MM.1S (cell line): ENCODE measurements at regions not wholly inside any gene's neighbourhood (a gene's known extent, or its start where the extent isn't known, plus 50 kb on each side); places are given as distances from the start of the nearest gene placed in this dataset.

ENCODE experiments used
- DNase-seq: peaks from one replicate; pipeline ENCODE4 v3.0.0-alpha.2; 2015
- H2AFZ ChIP-seq: fragments of 300-600 bp; sonication (generic); 2 replicates; pipeline ENCODE4 v1.6.0; 2016; ENCODE audit warnings: antibody characterized with exemption, low read length
- H3F3A ChIP-seq: fragments of 300-600 bp; sonication (generic); 2 replicates; pipeline ENCODE4 v1.6.1; 2016; ENCODE audit warnings: mild to moderate bottlenecking, antibody characterized with exemption, low read length, moderate library complexity, mixed read lengths; ENCODE audit not compliant: insufficient read depth
- H3K27ac ChIP-seq: fragments of 300-600 bp; sonication (generic); 2 replicates; pipeline ENCODE4 v1.5.1; 2016; ENCODE audit warnings: mild to moderate bottlenecking, low read length
- H3K27me3 ChIP-seq: fragments of 300-600 bp; sonication (generic); replicated peaks from 2 replicates; pipeline ENCODE4 v1.6.0; 2016; ENCODE audit warnings: low read length; ENCODE audit not compliant: insufficient read depth
- H3K36me3 ChIP-seq: fragments of 300-600 bp; sonication (generic); replicated peaks from 2 replicates; pipeline ENCODE4 v1.6.1; 2016; ENCODE audit warnings: mild to moderate bottlenecking, low read length, mixed read lengths; ENCODE audit not compliant: insufficient read depth
- H3K4me1 ChIP-seq: fragments of 300-600 bp; sonication (generic); 2 replicates; pipeline ENCODE4 v1.6.1; 2016; ENCODE audit warnings: low read length, mixed read lengths
- H3K4me2 ChIP-seq: fragments of 300-600 bp; sonication (generic); 2 replicates; pipeline ENCODE4 v1.6.0; 2016; ENCODE audit warnings: low read depth, low read length
- H3K4me3 ChIP-seq: fragments of 300-600 bp; sonication (generic); 2 replicates; pipeline ENCODE4 v1.5.1; 2016; ENCODE audit warnings: low read length, mixed read lengths
- H3K79me2 ChIP-seq: fragments of 300-600 bp; sonication (generic); 2 replicates; pipeline ENCODE4 v1.6.1; 2016; ENCODE audit warnings: mixed run types, low read length, mixed read lengths
- H3K9ac ChIP-seq: fragments of 300-600 bp; sonication (generic); 2 replicates; pipeline ENCODE4 v1.6.1; 2016; ENCODE audit warnings: low read length, mixed read lengths
- H3K9me2 ChIP-seq: fragments of 300-600 bp; sonication (generic); replicated peaks from 2 replicates; pipeline ENCODE4 v1.6.1; 2016; ENCODE audit warnings: mild to moderate bottlenecking, low read length, mixed read lengths; ENCODE audit not compliant: insufficient read depth
- H3K9me3 ChIP-seq: fragments of 300-600 bp; sonication (generic); replicated peaks from 2 replicates; pipeline ENCODE4 v1.6.1; 2016; ENCODE audit warnings: mild to moderate bottlenecking, low read length, mixed read lengths; ENCODE audit not compliant: insufficient read depth
- H4K20me1 ChIP-seq: fragments of 300-600 bp; sonication (generic); 2 replicates; pipeline ENCODE4 v1.6.1; 2016; ENCODE audit warnings: mild to moderate bottlenecking, low read length, moderate library complexity, mixed read lengths; ENCODE audit not compliant: insufficient read depth
- CTCF ChIP-seq: fragments of 300-600 bp; sonication (generic); IDR thresholded peaks from 2 replicates; pipeline ENCODE4 v1.5.1; 2016; ENCODE audit warnings: antibody characterized with exemption, low read length, mixed read lengths
- EZH2 ChIP-seq: fragments of 300-600 bp; sonication (generic); optimal IDR thresholded peaks from 2 replicates; pipeline ENCODE3; 2017; ENCODE audit warnings: low read depth, mild to moderate bottlenecking, antibody characterized with exemption, low read length, mixed read lengths
- EZH2phosphoT487 ChIP-seq: fragments of 300-600 bp; sonication (generic); IDR thresholded peaks from 2 replicates; pipeline ENCODE4 v1.6.1; 2018; ENCODE audit warnings: antibody characterized with exemption, low read length

- no peak for DNase-seq
- H3K27ac ChIP-seq, result no peak overlapping the region
- H4K20me1 ChIP-seq, result no peaks in the 10 kb centered on the region
- H2AFZ ChIP-seq, result no peak overlapping the region
- no peaks in the 10 kb centered on the region for H3K9me3 ChIP-seq
- no peaks in the 10 kb centered on the region for H3K79me2 ChIP-seq
- H3K4me3 ChIP-seq, result no peak overlapping the region
- H3K4me2 ChIP-seq, result no peak overlapping the region
- H3F3A ChIP-seq, result no peaks in the 10 kb centered on the region
- no peak overlapping the region for H3K9ac ChIP-seq
- H3K36me3 ChIP-seq, result no peaks in the 10 kb centered on the region
- no peaks in the 10 kb centered on the region for H3K4me1 ChIP-seq
- TF ChIP-seq EZH2phosphoT487 (no peak), EZH2 (no peak), CTCF (no peak)
- H3K9me2 ChIP-seq, result no peaks in the 10 kb centered on the region
- H3K27me3 ChIP-seq, result no peaks in the 10 kb centered on the region
Observed at GRCh38 chr3:70570584-70570983, 258.1 kb upstream of the MDFIC2 start.

DNA sequence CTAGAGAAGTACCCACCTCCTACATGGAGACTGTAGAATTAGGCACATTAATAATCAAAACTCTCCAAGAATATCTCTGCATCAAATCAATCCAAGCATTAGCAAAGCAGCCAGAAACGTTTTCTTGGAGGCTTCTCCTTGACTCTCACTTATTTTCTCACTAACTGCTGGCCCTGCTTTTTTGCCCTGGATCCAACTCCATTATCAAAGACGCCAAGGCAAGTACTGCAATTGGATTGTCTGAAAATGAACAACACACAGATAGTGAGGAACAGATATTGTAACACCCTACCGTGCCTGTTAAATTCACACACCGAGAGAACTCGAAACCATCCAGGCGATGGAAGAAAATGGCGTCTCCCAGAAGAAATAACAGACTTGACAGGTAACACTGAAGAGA lies 256.2 kb upstream of the MDFIC2 start:
- H3K79me2 ChIP-seq, result no peaks in the 10 kb centered on the region
- no peaks in the 10 kb centered on the region for H3F3A ChIP-seq
- TF ChIP-seq EZH2 (no peak), EZH2phosphoT487 (no peak), CTCF (no peak)
- H2AFZ ChIP-seq, result no peak overlapping the region
- H3K9me2 ChIP-seq, result no peaks in the 10 kb centered on the region
- no peaks in the 10 kb centered on the region for H3K4me1 ChIP-seq
- H3K36me3 ChIP-seq, result no peaks in the 10 kb centered on the region
- no peaks in the 10 kb centered on the region for H4K20me1 ChIP-seq
- no peaks in the 10 kb centered on the region for H3K9me3 ChIP-seq
- H3K27me3 ChIP-seq, result no peaks in the 10 kb centered on the region
- H3K9ac ChIP-seq, result no peak overlapping the region
- no peak overlapping the region for H3K4me2 ChIP-seq
- no peak overlapping the region for H3K4me3 ChIP-seq
- DNase-seq, result no peak
- H3K27ac ChIP-seq, result no peak overlapping the region

- no peaks in the 10 kb centered on the region for H3K79me2 ChIP-seq
- H3K36me3 ChIP-seq, result no peaks in the 10 kb centered on the region
- no peaks in the 10 kb centered on the region for H3K27me3 ChIP-seq
- H3K9ac ChIP-seq, result no peak overlapping the region
- H4K20me1 ChIP-seq, result no peaks in the 10 kb centered on the region
- H3K4me1 ChIP-seq, result no peaks in the 10 kb centered on the region
- TF ChIP-seq EZH2 (no peak), EZH2phosphoT487 (no peak), CTCF (no peak)
- H3K9me2 ChIP-seq, result no peaks in the 10 kb centered on the region
- no peak overlapping the region for H3K4me2 ChIP-seq
- H2AFZ ChIP-seq, result no peak overlapping the region
- no peak overlapping the region for H3K4me3 ChIP-seq
- H3F3A ChIP-seq, result no peaks in the 10 kb centered on the region
- no peak for DNase-seq
- no peak overlapping the region for H3K27ac ChIP-seq
- no peaks in the 10 kb centered on the region for H3K9me3 ChIP-seq
Observed at GRCh38 chr3:70565861-70566260, 253.4 kb upstream of the MDFIC2 start.

DNA sequence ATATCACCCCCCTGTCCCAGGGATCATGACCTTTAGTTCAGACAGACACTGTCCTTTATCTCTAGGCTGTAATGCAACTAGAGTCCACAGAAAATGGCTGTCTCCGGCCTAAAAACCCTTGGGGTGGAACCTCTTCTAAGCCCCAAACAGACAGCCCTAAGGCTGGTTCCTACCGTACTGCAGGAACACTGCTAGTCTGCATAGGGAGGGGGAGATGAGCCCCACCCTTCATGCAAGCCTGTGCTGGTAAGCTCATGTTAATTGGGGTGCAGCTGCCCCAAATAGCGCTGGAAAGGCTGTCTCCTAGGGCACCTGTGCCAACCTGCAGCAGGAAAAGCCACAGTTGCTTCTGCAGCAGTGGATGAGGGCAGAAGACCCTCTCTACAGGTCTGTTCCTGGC lies 252.1 kb upstream of the MDFIC2 start:
- Histone ChIP-seq H3K36me3 (no peaks in the 10 kb centered on the region), H3F3A (no peaks in the 10 kb centered on the region), H3K27me3 (no peaks in the 10 kb centered on the region), H4K20me1 (no peaks in the 10 kb centered on the region), H3K4me2 (no peak overlapping the region), H3K27ac (no peak overlapping the region), H2AFZ (no peak overlapping the region), H3K4me3 (no peak overlapping the region), H3K9ac (no peak overlapping the region), H3K79me2 (no peaks in the 10 kb centered on the region), H3K9me3 (no peaks in the 10 kb centered on the region), H3K9me2 (no peaks in the 10 kb centered on the region), H3K4me1 (no peaks in the 10 kb centered on the region)
- DNase-seq, result no peak
- TF ChIP-seq EZH2, result no peak
- TF ChIP-seq CTCF, result no peak
- TF ChIP-seq EZH2phosphoT487, result no peak
